IPS-18a (cell line): ENCODE measurements at regions not wholly inside any gene's neighbourhood (a gene's known extent, or its start where the extent isn't known, plus 50 kb on each side); places are given as distances from the start of the nearest gene placed in this dataset.
A peak's percentile ranks its signal among the peaks of the same experiment; 100 is the strongest.
"Not testable (repeated sequence)": the region's sequence is repeated elsewhere in the genome, so short reads cannot be mapped to it uniquely, and the experiment has no call there.

Source experiments
- H3K27ac ChIP-seq: one replicate; pipeline ENCODE4 v1.5.1; 2013; ENCODE audit warnings: low read length
- H3K27me3 ChIP-seq: one replicate; pipeline ENCODE4 v1.6.1; 2013; ENCODE audit warnings: mild to moderate bottlenecking, low read length; ENCODE audit not compliant: control insufficient read depth, insufficient read depth
- H3K36me3 ChIP-seq: one replicate; pipeline ENCODE4 v1.6.1; 2013; ENCODE audit warnings: low read depth, low read length; ENCODE audit not compliant: control insufficient read depth
- H3K4me1 ChIP-seq: one replicate; pipeline ENCODE4 v1.6.1; 2013; ENCODE audit warnings: low read depth, low read length; ENCODE audit not compliant: control insufficient read depth
- H3K4me3 ChIP-seq: one replicate; pipeline ENCODE4 v1.5.1; 2013; ENCODE audit warnings: low read length
- H3K9ac ChIP-seq: one replicate; pipeline ENCODE4 v1.6.1; 2013; ENCODE audit warnings: mild to moderate bottlenecking, low read length, moderate library complexity
- H3K9me3 ChIP-seq: one replicate; pipeline ENCODE4 v1.6.1; 2013; ENCODE audit warnings: low read depth, low read length; ENCODE audit not compliant: control insufficient read depth

DNA sequence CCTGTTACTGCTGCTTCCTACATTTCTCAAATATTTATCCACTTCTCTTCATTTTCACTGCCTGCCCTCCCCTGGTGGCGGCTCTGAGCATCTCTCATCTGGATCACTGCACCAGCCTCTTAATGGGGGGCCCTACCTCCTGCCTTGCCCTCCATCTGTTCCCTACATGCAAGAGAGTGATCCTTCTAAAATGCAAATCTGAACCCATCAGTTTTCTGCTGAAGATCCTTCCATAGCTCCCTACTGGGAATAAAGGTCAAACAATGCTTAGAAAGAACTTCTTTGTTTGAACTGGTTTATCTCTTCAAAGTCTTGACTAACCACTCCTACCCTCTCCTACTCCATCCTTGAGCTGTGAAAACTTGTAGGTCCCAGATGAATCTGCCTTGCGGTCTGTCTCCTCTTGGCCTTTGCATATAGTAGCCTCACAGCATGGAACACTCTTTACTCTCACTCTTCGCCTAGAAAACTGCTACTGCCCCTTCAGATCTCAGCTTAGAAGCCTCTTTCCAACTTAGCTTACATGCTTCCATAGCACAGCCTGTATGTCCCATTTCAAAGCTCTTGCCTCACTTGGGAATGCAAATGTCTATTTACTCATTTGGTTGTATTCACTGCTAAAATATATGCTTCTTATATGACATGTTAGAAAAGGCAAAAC, 119.3 kb downstream of the QRSL1 start:
- no peaks in the 10 kb centered on the region for H3K36me3 ChIP-seq
- H3K9ac ChIP-seq, result no peak overlapping the region
- H3K27ac ChIP-seq, result no peak overlapping the region
- H3K27me3 ChIP-seq, result no peaks in the 10 kb centered on the region
- peaks cover 4% of the 10 kb centered on the region for H3K9me3 ChIP-seq
- peaks cover 32% of the 10 kb centered on the region for H3K4me1 ChIP-seq
- H3K4me3 ChIP-seq, result peak overlapping the region; percentile 36

GRCh38 chr6:106747139-106747538, 117.8 kb downstream of the QRSL1 start:
- H3K27me3 ChIP-seq, result no peaks in the 10 kb centered on the region
- peaks cover 4% of the 10 kb centered on the region for H3K9me3 ChIP-seq
- no peaks in the 10 kb centered on the region for H3K36me3 ChIP-seq
- H3K4me3 ChIP-seq, result no peak overlapping the region
- no peak overlapping the region for H3K9ac ChIP-seq
- H3K4me1 ChIP-seq, result peaks cover 29% of the 10 kb centered on the region
- H3K27ac ChIP-seq, result no peak overlapping the region

- Histone ChIP-seq H3K4me1 (peaks cover 29% of the 10 kb centered on the region), H3K9ac (no peak overlapping the region), H3K27ac (no peak overlapping the region)
Measured at GRCh38 chr6:106746652-106747051, 117.3 kb downstream of the QRSL1 start.

GRCh38 chr6:106745824-106746582, 116.6 kb downstream of the QRSL1 start:
- Histone ChIP-seq H3K36me3 (no peaks in the 10 kb centered on the region), H3K4me1 (peaks cover 28% of the 10 kb centered on the region), H3K27me3 (no peaks in the 10 kb centered on the region), H3K27ac (no peak overlapping the region), H3K4me3 (no peak overlapping the region), H3K9ac (no peak overlapping the region), H3K9me3 (peaks cover 4% of the 10 kb centered on the region)

More at GRCh38 chr6:106746652-106747051, 117.3 kb downstream of the QRSL1 start:
- Histone ChIP-seq H3K36me3 (no peaks in the 10 kb centered on the region), H3K4me3 (no peak overlapping the region), H3K9me3 (peaks cover 4% of the 10 kb centered on the region), H3K27me3 (no peaks in the 10 kb centered on the region)

GRCh38 chr6:106745197-106745770, 115.9 kb downstream of the QRSL1 start:
- Histone ChIP-seq H3K4me1 (peaks cover 21% of the 10 kb centered on the region), H3K9me3 (peaks cover 4% of the 10 kb centered on the region), H3K36me3 (no peaks in the 10 kb centered on the region), H3K9ac (no peak overlapping the region), H3K4me3 (no peak overlapping the region), H3K27me3 (no peaks in the 10 kb centered on the region), H3K27ac (no peak overlapping the region)

DNA sequence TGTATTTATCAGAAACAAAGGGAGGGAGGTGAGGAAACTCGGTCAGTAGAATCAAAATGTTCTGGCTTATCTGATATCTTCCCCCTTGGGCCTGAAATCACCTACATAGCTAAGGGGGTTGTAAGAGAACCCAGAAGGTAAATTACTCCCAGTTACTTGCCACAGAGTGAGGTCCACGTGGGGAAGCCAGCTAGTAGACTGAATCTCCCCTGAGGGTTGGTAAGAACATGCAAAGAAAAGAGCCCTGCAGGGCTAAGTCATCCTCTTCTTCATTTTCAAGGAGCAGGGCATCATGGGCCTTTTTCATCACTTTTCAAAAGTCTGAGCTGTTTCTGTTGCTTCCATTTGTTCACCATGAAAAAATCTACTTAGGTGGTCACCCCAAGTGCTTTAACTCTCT, 115.4 kb downstream of the QRSL1 start:
- H3K4me3 ChIP-seq, result no peak overlapping the region
- no peak overlapping the region for H3K27ac ChIP-seq

DNA sequence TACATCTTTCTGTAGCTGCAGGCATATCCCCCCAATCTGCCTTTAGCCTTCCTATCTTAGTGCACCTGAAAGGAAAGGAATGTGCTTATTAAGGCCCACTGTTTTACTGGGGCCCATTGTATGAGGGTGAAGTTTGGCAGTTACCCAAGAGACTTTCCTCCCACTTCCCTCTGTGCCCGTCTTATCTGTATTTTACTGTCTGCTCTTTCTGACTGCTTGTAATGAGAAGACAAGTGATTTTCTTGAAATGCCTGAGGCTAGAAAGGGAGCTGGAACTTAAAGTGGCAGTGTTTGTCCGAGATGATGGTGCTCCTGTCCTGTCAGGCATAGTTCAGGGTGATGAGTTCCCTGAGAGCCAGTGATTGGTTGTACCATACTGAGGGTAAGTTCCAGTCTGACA, 114.7 kb downstream of the QRSL1 start:
- not testable (repeated sequence) for H3K9me3 ChIP-seq, H3K4me3 ChIP-seq, H3K9ac ChIP-seq, H3K4me1 ChIP-seq, H3K27ac ChIP-seq, H3K27me3 ChIP-seq, H3K36me3 ChIP-seq

More for the DNA sequence above, 115.4 kb downstream of the QRSL1 start:
- Histone ChIP-seq H3K9ac (no peak overlapping the region), H3K27me3 (no peaks in the 10 kb centered on the region), H3K9me3 (peaks cover 4% of the 10 kb centered on the region), H3K36me3 (no peaks in the 10 kb centered on the region), H3K4me1 (peaks cover 16% of the 10 kb centered on the region)

DNA sequence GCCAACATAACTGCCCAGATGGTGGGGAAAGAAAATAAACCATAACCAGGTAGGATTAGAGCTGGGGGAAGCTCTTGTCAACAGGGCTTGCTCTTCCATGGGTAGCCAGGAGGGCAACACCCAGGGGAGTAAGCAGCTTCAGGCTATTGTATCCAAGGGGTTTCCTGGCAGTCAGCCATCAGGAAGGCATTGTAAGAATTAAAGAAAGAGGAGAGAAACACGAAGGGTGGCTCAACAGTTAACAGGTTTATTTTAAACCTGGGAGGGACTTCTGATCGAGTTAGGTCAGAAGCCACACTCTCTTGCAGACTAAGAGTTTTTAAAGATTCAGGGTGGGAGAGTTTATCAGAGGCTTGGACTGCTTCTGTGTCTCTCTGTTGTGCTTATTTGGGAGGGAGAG, 114.2 kb downstream of the QRSL1 start:
- H3K4me1 ChIP-seq, result peaks cover 6% of the 10 kb centered on the region
- H3K9me3 ChIP-seq, result peaks cover 4% of the 10 kb centered on the region
- no peaks in the 10 kb centered on the region for H3K36me3 ChIP-seq
- H3K27me3 ChIP-seq, result no peaks in the 10 kb centered on the region
- H3K9ac ChIP-seq, result no peak overlapping the region
- no peak overlapping the region for H3K27ac ChIP-seq
- no peak overlapping the region for H3K4me3 ChIP-seq

GRCh38 chr6:106740287-106740686, 110.9 kb downstream of the QRSL1 start:
- Histone ChIP-seq H3K27ac (no peak overlapping the region), H3K4me1 (no peaks in the 10 kb centered on the region), H3K4me3 (no peak overlapping the region), H3K9ac (no peak overlapping the region), H3K9me3 (peaks cover 4% of the 10 kb centered on the region), H3K36me3 (no peaks in the 10 kb centered on the region), H3K27me3 (no peaks in the 10 kb centered on the region)

- H3K36me3 ChIP-seq, result no peaks in the 10 kb centered on the region
- H3K27ac ChIP-seq, result no peak overlapping the region
- H3K27me3 ChIP-seq, result no peaks in the 10 kb centered on the region
- H3K4me3 ChIP-seq, result no peak overlapping the region
- H3K4me1 ChIP-seq, result no peaks in the 10 kb centered on the region
- H3K9me3 ChIP-seq, result peaks cover 2% of the 10 kb centered on the region
- H3K9ac ChIP-seq, result no peak overlapping the region
Measured at GRCh38 chr6:106739387-106739786, 110.0 kb downstream of the QRSL1 start.

- Histone ChIP-seq H3K36me3 (no peaks in the 10 kb centered on the region), H3K9me3 (no peaks in the 10 kb centered on the region), H3K4me1 (no peaks in the 10 kb centered on the region), H3K4me3 (no peak overlapping the region), H3K9ac (no peak overlapping the region), H3K27me3 (no peaks in the 10 kb centered on the region), H3K27ac (no peak overlapping the region)
Measured at GRCh38 chr6:106736502-106736901, 107.1 kb downstream of the QRSL1 start.
